ENCODE measurements at regions not wholly inside any gene's neighbourhood (a gene's known extent, or its start where the extent isn't known, plus 50 kb on each side); places are given as distances from the start of the nearest gene placed in this dataset.

DNA sequence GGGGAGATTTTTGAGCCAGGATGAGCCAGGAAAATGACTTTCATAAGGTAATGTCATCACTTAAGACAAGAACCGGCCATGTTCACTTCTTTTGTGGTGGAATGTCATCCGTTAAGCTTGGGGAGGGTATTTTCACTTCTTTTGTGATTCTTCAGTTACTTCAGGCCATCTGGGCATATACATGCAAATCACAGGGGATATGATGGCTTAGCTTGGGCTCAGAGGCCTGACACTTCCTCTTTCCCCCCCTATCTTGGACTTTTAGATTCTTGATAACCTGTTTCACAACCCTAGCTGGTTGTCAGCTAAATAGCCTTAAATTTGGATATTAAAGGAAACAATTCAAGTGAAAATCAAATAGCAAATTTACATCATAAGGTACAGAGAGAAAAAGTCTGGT, 986.0 kb downstream of the NLGN4Y start:
- no peak for DNase-seq (ENCODE audit: low spot score)

DNA sequence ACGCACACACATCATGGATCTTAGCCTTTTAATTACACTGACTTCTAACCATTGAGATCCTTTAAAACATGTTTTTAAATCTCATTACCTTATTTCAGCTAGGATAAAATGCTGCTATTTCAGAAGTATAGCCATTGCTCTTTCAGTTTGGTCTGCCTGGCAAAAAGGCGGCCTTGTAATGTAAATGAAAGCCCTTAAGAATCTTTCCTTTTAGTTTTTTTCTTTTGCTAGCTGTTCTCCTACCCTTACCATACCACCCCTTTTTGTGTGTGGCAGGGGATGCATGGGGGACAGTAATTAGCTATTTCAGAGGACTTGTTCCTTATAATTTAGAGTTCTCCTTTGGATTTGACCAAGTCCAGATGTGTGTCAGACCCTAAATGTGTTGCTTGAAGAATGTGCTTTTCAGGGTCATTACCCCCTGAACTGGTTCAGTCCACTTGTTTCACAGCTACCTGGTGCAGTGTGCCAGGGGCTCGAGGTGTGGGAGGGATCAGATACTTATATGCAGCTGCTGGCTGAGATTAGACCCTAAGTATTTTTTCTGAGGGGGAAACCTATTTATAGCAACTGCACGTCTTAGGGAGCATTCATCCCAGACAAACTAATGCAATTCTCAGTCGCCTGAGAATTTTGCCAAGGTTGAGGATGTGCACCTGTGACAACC, 986.8 kb downstream of the NLGN4Y start:
- no peak for DNase-seq (ENCODE audit: low spot score)

DNA sequence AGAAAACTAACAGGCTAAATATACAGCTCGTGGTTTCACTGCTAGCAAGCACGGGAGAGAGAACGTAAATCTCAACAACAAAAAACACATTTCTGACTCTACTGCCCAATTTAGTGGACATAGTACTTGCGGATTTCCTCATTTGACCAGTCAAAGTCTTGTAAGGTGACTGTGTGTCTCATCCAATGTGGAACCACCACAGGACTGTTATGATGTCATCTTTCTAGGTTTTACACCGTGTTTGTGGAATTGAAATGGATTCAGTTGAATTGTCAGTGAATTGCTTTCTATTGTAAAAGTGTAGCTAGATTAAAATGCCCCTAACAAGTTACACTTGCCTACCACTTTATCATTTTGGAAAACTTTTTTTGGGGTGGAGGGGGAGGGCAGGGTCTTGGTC, 1010.8 kb downstream of the NLGN4Y start:
- no peak for DNase-seq (ENCODE audit: low spot score)

DNA sequence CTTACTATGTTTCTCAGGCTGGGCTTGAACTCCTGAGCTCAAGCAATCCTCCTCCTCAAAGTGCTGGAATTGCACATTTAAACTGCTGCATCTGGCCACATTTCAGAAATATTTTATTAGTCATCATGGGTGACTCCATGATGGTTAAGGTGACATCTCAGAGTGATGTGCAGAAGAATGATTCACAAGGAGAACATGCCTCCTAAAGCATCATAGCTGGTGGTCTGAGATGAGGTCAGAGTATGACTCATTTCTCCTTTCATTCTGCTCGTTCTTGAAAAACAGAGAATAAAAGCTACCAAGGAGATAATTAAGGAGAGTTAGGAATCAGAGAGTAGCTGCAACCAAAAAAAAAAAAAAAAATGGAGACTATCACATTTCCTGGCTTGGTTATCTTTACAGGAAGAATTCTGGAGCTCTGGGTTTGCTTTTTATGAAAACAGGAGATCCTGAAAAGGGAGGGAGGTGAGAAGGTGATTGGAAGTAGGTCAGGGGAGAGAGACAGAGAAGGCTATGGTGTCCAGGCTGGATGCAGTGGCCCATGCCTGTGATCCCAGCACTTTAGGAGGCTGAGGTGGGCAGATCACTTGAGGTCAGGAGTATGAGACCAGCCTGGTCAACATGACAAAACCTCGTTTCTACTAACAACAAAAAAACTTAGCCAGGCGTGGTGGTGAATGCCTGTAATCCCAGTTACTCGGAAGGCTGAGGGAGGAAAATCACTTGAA, 1011.6 kb downstream of the NLGN4Y start:
- peak; percentile 13 for DNase-seq (ENCODE audit: low spot score)

DNA sequence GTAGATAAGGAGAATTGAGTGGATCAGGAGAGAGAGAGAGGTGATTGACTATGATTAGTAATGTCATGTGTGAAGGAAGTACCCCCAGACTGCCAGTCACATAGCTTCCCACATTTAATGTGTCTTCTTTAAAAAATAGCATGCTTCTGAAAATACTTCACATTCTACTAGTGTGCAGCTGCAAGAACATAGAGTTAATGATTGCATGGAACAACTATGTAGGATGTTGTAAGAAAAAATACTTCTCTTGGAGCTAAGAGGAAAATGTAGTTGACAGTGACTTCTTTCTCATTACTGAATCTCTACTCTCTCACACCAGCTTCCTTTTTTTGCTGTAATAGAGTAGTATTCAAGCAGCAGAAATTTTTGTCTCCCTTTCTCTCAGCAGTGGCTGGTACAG, 1016.2 kb downstream of the NLGN4Y start:
- DNase-seq (ENCODE audit: low spot score), result peak; percentile 11

DNA sequence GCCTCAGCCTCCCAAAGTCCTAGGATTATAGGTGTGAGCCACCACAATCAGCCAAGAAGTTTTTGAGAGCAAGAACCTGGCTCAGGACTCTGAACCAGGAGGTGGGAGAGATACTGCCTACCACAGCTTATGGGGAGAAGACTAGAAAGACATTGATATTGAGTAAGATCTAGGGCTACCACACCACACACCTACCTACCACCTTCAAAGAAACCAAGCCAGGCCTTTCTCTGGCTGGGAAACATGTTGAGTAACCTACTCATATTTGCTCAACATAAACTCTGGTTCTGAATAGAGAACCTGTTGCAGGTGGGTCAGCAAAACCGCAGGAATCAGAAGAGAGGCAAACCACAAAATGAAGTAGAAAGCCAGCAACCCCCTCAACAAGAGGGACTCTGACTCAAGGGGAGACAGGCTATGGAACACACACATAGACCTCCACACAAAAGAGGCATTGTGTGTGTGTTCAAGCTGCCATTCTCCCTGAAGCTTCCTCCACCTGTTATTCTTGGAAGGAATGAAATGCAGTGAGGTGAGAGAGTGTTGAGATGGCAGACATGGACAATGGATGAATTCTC, 1021.9 kb downstream of the NLGN4Y start:
- DNase-seq (ENCODE audit: low spot score), result no peak

DNA sequence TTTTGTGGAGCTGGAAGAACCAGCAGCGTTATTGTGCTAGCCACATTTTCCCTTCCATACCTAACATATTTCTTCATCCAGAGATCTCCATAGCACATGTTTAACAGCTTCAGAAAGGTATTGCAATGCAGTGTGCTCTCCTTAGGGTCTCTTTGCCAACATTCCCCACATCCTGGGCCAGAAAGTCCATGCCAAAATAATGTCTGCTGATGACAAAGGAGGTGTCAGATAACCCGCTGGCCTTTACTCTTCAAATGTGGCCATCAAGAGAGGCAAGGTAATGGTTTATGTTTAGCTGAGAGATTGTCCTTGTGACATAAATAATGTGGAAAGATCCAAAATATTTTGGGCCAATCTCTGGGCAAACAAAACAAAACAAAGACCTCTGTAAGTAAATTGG, 1027.7 kb downstream of the NLGN4Y start:
- DNase-seq (ENCODE audit: low spot score), result no peak

DNA sequence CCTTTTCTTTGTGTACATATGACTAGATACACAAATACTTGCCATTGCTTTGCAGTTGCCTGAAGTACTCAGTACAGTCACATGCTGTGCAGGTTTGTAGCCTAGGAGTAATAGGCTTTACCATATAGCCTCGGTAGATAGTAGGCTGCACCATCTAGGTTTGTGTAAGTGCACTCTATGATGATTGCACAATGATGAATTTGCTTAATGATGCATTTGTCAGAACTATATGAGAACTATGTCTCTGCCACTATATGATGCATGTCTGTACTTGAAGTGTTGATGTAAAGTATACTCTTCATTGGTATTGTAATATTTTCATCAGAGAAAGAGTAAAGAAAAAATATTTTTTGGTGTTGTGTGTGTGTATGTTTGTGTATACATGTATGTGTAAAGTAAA, 1030.7 kb downstream of the NLGN4Y start:
- no peak for DNase-seq (ENCODE audit: low spot score)

DNA sequence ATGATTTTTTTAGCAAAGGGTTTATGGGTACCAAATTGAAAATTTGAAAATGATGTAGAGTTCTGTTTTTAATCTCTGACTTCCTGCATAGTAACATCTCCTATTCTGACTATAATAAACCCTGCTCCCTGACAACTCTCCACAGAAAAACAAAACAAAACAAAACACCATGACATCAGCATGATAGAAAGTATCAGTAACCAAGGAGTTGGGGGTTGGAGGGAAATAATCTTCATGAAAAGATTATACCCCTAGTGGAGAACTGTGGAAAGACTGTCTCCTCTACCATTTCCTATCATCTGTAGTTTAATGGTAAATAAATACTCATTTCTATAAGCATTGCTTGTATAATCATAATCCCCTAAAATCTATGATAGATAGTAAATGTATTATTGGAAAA, 1034.8 kb downstream of the NLGN4Y start:
- DNase-seq (ENCODE audit: low spot score), result no peak

DNA sequence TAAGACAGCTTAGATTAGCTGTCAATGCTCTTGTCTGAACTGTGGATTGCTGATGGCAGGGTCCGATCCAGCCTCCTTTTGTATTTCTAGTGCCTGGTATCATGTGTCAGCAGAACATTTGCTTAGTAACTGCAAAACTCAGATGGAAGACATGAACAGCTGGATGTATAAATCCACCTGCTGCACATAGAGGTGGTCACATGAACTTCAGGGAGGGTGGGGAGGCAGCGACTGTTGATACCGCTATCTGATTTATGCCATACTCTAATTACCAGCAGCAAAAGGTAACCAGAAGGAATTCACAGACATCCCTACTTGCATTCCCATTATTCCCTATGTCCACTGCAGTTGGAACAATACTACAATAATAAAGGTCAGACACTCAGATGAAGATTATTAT, 1036.5 kb downstream of the NLGN4Y start:
- DNase-seq (ENCODE audit: low spot score), result no peak

DNA sequence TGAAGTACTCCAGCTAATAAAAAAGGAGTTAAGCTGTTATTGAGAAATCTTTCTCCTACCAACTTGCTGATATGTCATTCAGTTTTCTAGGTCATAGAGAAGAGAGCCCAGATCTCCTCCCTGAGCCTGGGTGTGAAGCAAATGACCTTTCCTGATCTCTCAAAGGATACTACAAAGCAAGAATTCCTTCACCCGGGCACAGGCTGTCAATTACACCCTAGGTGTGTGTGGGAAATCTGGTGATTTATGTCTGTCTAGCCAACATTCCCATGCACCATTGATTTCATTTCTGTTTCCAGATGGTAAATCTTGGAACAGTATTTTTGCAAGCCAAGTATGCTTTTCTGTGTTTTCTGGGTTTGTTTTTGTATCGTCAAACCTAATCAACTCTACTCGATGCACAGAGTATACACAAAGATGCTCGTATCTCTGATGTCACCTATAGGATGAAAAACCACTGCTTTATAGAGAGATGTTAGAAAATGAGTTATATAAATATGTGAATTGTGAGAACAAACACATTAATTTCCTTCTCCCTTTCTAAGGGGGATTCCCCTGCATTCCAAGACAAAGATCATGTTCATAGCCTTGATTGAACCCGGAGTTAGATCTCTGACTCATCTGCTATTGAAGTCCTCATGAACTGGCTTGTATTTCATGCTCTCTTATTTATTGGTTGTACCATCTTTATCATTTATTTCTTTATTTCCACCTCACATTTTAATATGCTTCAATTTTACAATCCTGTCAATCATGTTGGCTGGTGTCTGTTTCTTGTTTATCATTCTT, 1037.4 kb downstream of the NLGN4Y start:
- DNase-seq (ENCODE audit: low spot score), result no peak

DNA sequence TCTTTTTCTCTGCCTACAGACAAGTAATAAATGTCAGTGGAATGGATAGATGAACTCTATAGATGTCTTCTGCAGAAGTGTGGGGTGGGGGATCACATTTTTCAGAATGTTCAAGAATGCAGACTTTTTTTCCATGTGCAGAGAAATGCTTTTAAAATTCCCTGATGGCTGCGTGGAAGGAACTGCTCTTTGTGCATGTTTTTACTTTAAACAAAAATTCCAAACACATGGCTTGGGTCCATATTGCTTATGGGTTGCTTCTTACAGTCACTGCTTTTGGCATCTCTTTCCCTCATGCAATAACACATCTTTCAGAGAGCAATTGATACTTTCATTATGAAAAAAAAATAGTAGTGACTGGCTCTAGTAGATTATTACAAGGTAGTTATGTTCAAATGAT, 1053.6 kb downstream of the NLGN4Y start:
- no peak for DNase-seq (ENCODE audit: low spot score)

DNA sequence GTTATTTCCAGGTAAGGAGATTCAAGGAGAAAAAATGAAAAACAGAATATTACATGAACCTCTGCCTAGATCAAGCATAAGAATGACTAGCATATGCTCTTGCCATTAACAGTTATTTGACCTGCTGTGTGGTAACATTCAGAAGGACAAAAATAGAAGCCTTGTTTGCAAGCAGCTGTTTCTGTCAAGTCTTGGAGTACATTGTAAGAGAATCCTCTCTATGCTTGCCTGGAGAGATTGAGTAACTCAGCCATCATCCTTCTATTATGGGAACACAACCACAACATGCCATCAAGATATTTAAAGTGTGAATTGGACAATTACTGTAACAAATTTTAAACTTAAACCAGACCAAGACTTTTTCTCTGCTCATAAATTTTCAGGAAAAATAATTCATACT, 1054.4 kb downstream of the NLGN4Y start:
- no peak for DNase-seq (ENCODE audit: low spot score)

DNA sequence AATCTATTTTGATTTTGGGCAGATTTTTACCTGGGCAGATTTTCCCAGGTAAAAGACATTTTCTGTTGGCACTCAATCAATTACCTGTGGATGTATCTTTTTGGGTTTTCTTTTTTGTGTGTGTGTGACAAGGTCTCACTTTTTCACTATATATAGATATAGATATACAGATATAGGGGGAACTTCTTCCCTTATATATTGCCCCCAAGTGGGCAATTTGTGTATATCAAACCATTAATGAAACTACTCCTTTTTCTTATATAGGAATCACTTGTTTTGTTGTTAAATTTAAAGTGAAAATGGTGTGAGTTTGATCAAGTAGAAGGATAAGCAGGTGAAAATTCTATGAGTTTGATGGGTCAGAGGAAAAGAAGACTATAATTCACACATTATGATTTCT, 1054.9 kb downstream of the NLGN4Y start:
- DNase-seq (ENCODE audit: low spot score), result no peak

DNA sequence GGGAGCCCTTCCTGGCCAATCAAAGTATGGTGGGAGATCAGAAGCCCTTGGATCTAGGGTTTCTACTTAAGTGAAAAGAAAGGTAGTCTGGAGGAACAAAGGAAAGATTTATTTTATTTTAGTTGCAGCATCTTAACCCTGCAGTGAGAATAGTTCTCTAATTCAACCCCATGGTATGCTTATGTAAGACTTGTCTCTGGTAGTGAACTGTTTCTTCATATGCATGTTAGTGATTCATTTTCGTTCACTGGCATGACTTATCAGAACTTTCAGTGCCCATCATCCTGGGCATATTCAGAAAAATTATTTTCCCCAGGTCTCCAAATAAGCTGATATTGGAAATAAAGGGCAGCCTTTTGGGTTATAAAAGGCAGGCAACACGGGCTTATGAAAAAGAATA, 1058.8 kb downstream of the NLGN4Y start:
- DNase-seq (ENCODE audit: low spot score), result no peak

DNA sequence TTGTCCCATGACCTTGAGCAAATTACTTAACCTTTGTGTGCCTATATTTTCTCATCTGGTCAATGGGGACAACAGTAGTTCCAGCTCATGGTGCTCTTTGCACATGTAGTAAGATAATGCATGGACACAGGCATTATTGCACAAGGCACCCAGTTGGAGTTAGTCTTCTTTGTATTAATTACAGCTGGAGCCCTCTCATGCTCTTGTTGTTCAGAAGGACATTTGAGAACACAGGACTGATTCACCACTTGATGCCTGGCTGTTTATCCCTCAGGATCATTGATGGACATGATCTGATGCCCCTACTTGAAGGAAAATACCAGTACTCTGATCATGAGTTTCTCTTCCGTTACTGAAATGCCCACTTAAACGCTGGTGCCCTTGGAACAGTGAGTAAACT, 1068.6 kb downstream of the NLGN4Y start:
- no peak for DNase-seq (ENCODE audit: low spot score)

DNA sequence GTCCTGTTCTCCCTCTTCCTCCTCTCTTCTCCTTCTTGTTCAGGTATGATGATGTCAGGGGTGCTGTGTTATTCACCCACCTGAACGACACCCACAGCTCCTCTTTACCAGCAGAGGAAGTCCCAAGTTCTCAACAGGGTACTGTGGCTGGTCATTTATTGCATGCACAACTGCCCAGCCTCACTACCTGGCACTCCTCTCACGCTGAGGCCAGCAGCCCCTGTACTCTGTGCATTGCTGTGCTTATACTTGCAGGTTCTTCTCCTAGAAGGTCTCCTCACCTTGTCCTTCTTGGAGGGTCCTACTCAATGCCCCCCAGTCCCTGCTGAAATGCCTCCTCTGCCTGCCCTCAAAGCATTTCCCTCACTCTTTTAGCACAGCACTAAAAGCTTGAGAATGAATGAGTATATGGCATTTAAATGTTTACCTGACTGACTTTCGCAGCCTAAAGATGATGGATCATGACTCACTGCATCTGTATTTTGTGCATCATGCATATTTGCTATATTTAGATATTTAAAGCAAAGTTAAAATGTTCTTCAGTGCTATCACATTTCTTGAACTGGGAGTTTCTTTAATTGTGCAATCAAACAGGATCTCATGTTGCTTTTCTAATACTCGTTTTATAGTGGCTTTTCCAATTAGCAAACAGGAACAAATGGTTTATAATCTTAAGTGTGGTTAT, 1069.3 kb downstream of the NLGN4Y start:
- no peak for DNase-seq (ENCODE audit: low spot score)

DNA sequence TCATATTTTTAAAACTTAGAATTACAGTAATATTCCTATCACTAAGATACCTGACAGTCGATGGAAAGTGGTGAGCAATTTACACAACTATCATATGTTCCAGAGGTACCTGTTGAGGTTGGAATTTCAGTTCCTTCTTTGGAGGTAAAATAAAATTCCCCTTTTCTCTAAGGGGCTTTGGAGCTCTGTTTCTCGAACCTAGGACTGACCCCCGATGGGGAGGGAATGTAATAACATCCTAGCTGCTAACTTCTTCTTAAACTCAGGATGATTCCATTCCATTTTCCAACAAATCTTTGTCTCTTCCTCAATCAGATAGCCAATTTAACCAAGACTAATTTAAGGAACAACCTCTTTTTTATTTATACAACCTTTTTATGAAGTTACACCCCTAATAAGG, 1069.8 kb downstream of the NLGN4Y start:
- no peak for DNase-seq (ENCODE audit: low spot score)

DNA sequence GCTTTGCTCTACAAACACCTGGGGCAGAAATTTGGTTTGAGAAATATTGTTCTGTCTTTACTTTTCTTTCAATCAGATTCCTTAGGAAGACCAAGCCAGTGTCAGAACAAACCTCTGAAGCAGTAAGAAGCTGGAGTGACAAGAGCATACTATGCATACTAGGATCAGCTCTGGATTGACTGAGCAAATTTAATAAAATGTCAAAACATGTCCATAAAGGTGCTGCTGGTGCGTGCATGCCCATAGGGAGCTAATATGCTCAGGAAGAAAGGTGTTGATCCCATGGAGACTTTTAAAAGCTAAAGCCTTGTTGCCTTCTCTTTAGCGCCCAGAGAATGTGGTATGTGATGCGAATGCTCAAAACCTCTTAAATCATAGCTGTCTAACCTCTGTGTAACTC, 1076.2 kb downstream of the NLGN4Y start:
- DNase-seq (ENCODE audit: low spot score), result no peak

DNA sequence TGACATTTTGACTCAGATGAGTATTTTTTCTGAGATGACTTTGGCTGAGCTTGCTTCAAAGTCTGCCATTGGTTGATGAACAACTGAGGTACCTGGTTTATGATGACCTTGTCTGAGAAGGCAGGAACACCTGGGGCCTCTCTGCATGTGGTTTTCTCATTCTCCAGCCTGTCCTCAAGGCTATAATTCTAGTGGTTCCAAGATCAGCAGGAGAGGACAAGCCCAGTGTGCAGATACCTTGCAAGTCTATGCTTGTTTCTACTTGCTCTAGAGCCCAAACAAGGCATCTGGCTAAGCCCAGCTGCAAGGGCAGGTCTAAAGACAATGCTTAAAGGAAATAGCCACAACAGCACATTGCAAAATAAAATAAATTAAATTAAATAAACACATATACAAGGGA, 1100.0 kb downstream of the NLGN4Y start:
- DNase-seq (ENCODE audit: low spot score), result no peak

DNA sequence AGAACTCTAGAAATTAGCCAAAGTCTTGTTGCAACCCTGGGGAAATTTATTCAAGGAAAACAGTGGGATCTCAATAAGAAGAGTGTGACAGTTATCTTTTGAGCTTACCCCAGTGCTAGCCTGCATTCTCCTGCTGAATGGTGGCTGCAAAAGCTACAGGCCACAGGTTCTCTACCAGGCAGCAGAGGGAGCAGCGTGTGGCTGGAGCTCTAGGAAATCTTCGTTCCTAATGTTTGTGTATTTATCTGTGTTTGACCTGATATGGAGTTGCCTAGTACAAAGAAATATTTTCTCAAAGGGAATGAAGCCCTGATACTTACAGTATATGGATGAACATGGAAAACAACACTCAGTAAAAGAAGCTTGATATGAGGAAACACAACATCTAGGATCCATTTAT, 1100.6 kb downstream of the NLGN4Y start:
- DNase-seq (ENCODE audit: low spot score), result peak; percentile 10

DNA sequence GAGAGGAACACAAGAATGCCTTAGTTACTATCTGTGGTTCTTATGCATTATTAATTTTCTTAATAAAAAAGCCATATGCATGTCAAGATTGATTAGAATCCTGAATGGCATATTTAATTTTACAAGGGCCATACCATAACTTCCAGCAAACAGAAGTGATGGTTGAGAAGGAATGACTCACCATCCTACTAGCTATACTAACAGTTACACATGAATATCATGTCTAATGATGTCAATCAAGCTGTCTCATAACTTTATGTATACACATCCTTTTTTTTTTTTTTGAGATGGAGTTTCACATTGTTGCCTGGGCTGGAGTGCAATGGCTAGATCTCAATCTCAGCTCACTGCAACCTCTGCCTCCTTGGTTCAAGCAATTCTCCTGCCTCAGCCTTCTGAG, 1123.9 kb downstream of the NLGN4Y start:
- no peak for DNase-seq (ENCODE audit: low spot score)

Data from umbilical cord (tissue), 1 donor.